Neural progenitor cell (in vitro differentiated cells): ENCODE measurements at regions not wholly inside any gene's neighbourhood (a gene's known extent, or its start where the extent isn't known, plus 50 kb on each side); places are given as distances from the start of the nearest gene placed in this dataset.

Experiments
- EZH2 ChIP-seq: fragments of 200-600 bp; sonication (generic); IDR thresholded peaks from 2 replicates; pipeline ENCODE4 v1.6.1; 2017; ENCODE audit warnings: antibody characterized with exemption, mild to moderate bottlenecking, moderate library complexity
- TF ChIP-seq, protein P1 (sequence below): fragments of 200-600 bp; sonication (generic); IDR thresholded peaks from 2 replicates; pipeline ENCODE4 v1.5.1; 2017; ENCODE audit warnings: antibody characterized with exemption, mild to moderate bottlenecking

- TF ChIP-seq, protein P1, sequence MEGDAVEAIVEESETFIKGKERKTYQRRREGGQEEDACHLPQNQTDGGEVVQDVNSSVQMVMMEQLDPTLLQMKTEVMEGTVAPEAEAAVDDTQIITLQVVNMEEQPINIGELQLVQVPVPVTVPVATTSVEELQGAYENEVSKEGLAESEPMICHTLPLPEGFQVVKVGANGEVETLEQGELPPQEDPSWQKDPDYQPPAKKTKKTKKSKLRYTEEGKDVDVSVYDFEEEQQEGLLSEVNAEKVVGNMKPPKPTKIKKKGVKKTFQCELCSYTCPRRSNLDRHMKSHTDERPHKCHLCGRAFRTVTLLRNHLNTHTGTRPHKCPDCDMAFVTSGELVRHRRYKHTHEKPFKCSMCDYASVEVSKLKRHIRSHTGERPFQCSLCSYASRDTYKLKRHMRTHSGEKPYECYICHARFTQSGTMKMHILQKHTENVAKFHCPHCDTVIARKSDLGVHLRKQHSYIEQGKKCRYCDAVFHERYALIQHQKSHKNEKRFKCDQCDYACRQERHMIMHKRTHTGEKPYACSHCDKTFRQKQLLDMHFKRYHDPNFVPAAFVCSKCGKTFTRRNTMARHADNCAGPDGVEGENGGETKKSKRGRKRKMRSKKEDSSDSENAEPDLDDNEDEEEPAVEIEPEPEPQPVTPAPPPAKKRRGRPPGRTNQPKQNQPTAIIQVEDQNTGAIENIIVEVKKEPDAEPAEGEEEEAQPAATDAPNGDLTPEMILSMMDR: no peak
- no peak for TF ChIP-seq EZH2
These were observed 615.7 kb upstream of the UBE2E2 start for GRCh38 chr3:22587446-22587845.
